GM19238 (cell line): ENCODE measurements at regions not wholly inside any gene's neighbourhood (a gene's known extent, or its start where the extent isn't known, plus 50 kb on each side); places are given as distances from the start of the nearest gene placed in this dataset.
"Not testable (repeated sequence)": the region's sequence is repeated elsewhere in the genome, so short reads cannot be mapped to it uniquely, and the experiment has no call there.

Source experiments
- DNase-seq: peaks from one replicate; pipeline ENCODE4 v3.0.0; 2011; ENCODE audit warnings: low spot score; ENCODE audit not compliant: insufficient read length

GRCh38 chr5:165030971-165031370 lies 1525.6 kb downstream of the MAT2B start:
- DNase-seq, result no peak

- no peak for DNase-seq
Observed at GRCh38 chr5:165031371-165031770, 1526.0 kb downstream of the MAT2B start.

DNA sequence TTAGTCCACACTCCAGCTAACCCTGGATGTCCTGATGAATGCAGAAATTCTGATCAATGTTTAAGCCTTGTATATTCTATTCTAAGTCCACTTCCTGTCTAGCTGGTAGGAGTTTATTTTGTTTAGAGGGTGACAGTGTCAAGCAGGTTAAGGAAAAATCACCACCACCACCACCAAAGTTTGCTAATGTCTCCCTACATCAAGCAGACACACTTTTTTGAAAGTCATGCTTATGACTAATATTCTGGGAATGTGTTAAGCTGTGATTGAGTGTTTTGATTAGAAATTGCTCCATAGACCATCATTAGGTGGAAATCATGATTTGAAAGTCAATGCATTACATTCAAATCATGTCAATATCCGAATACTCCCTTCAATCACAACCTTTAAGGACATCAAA lies 1530.1 kb downstream of the MAT2B start:
- no peak for DNase-seq

DNA sequence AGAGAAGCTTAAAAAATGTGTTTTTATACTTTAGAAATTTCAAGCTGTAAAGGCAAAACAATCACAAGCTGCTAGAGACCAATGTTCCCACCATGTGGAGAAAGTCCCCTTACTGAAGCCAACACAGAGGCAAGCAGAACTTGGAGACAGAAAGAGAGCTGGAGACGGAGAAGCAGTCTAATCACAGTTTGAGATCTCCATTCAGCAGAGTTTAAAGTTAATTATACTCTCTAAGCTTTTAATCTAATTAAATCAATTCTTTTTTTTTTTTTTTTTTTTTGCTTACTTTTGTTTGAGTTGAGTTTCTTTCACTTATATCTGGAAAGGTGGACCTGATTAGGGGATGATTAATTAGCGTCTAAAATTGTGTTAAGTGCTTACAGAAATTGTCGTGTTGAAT lies 1534.3 kb downstream of the MAT2B start:
- DNase-seq, result no peak

DNA sequence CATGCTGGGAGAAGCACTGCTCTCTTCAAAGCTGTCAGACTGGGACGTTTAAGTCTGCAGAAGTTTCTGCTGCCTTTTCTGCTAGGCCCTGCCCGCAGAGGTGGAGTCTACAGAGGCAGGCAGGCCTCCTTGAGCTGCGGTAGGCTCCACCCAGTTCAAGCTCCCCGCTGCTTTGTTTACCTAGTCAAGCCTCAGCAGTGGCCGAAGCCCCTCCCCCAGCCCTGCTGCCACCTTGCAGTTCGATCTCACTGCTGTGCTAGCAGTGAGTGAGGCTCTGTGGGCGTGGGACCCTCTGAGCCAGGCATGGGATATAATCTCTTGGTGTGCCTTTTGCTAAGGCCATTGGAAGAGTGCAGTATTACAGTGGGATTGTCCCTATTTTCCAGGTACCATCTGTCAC lies 1540.5 kb downstream of the MAT2B start:
- DNase-seq, result not testable (repeated sequence)

- no peak for DNase-seq
Observed at GRCh38 chr5:165055476-165055875, 1550.1 kb downstream of the MAT2B start.

GRCh38 chr5:165057145-165057544 lies 1551.7 kb downstream of the MAT2B start:
- no peak for DNase-seq

DNA sequence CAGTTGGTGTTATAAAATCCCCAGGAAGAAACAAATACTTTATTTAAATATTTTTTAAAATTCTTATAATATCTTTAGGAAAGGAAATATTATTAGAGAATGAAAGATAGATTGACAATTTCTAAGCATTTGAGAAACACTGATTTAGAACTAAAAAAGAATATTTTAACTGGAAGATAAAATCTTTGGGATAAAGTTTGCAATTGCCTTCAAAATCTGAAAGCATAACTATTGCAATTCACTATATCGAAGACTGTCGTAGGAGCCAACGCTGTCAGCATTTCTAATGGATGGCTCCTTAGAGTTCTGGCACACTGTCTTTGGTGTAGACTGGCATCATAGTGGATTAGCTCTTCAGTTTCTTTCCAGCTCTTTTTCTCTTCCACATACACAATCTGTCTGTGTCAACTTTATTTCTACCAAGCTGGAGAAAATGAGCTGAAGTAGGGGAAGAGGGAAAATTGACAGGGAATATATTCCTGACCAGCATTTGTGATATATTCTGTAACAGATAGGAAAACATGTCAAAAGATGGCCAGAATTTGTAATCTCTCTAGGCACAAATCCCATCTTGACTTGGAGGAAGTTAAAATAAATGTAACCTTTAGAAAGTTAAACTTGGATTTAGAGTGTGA lies 1561.4 kb downstream of the MAT2B start:
- no peak for DNase-seq

DNA sequence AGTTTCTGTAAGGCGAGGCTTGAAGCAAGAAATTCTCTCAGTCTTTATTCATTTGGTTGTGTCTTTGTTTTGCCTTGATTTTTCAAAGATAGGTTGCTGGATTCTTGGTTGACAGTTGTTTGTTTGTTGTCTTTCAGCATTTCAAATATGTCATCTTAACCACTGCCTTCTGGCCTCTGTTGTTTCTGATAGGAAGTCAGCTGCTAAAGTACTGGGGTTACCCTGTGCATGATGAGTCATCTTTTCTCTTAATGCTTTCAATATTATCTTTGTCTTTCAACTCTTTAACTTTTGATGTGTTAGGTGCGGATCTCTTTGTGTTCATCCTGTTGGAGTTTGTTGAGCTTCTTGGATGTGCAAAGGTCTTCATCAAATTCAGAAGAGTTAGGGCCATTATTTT lies 1571.3 kb downstream of the MAT2B start:
- no peak for DNase-seq

DNA sequence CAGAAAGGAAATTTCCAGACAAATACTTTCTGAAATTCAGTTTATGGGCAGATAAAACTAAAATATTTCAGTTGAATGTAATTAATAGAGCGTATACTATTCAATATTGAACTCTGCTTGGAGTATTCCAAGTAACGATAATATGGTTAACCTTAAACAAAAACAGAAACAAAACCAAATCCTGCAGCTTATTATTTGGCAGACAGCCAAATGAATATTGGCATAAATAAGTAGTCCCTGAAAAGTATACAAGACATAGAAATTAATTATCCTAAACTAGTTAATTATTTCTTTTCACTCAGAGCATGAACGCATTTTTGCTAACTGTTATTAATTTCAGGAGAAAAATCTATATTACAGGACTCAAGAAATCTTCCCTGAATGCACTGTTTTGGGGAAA lies 1574.0 kb downstream of the MAT2B start:
- DNase-seq, result no peak

GRCh38 chr5:165083394-165083793 lies 1578.0 kb downstream of the MAT2B start:
- DNase-seq, result no peak

DNA sequence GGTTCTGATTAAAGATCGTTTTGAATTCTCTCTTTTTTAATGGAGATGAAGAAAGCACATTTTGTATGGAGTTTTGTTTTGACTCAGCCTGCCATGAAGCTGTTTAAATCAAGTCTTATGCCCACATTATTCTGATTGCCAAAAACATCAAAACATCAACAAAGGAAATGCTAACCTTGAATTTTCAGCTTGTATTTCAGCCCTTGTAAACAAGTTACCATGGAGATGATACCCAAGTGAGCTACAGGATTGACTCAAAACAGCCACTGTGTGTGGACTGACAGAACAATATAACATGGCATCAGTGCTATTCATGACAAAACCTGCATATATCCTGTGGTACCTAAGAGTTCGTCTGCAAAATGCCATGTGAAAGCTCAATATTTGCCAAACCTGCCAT lies 1581.0 kb downstream of the MAT2B start:
- no peak for DNase-seq

DNA sequence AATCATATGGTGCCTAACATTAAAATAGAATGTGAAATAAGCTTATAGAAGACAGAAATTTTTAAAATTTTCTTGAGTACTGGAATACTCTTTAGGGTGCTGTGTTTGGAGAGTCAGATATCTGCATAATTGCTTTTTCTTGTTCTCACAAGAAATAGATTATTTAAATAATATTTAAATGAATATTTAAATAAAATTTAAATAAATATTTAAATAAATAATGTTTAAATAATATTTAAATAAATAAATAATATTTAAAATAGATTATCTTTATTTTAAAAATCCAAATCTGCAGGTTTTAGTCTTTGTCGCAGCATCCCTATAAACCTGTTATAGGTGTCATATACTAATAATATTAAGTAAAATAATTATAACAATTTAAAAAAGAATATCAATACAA lies 1589.4 kb downstream of the MAT2B start:
- DNase-seq, result no peak

- DNase-seq, result no peak
Observed at GRCh38 chr5:165101709-165102108, 1596.3 kb downstream of the MAT2B start.

- no peak for DNase-seq
Observed at GRCh38 chr5:165104611-165105010, 1599.2 kb downstream of the MAT2B start.

GRCh38 chr5:165108809-165109208 lies 1603.4 kb downstream of the MAT2B start:
- DNase-seq, result no peak

GRCh38 chr5:165119175-165119574 lies 1613.8 kb downstream of the MAT2B start:
- DNase-seq, result no peak

DNA sequence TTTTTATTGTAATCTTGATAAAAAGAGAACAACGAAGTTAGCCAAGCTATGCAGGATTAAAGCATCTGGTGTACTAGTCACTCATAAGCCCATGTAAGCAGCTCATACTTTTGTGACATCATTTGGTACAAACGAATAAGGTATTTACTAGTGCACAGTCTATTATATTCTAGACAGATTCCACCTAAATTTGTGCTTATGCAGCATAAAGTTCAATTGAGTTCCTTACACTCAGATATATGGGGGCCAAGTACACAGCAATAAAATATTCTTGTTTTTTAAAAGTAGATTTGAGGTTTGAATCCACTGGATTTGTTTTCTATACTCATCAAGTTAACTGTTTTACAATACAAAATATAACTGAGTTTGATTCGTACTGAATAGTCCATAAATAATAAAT lies 1621.2 kb downstream of the MAT2B start:
- DNase-seq, result no peak

DNA sequence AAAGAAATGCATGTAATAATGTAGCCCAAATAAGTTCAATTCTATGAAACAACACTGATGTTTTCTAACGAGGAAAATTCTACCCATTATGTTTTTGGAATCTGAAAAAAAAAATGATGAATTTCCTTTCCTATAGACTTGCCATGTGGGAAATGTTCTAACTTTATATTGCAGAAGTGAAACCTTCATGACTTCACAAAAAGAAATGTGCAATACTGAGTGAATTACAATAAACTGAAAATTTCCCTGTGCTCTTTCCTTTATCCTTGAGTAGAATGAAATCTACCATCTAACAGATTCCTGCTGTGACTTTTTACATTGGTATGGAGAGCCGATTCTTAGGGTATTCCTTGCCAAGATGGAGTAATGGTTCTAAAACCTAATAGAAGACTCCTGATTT lies 1622.5 kb downstream of the MAT2B start:
- no peak for DNase-seq

DNA sequence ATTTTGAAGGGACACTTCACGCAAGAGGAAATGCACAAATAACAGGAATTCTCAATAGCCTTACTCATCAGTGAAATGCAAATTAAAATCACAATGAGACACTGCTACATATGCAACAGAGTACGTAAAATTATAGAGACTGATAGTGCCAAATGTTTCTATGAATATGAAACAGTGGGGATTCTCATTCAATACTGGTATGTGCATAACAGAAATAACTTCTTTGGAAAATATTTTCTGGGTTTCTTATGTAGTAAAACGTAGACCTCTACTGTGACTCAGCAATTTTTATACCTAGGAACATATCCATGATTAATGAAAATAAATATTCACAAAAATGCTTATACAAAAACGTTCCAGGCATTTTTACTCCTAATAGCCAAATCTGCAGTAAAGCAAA lies 1625.2 kb downstream of the MAT2B start:
- DNase-seq, result no peak

DNA sequence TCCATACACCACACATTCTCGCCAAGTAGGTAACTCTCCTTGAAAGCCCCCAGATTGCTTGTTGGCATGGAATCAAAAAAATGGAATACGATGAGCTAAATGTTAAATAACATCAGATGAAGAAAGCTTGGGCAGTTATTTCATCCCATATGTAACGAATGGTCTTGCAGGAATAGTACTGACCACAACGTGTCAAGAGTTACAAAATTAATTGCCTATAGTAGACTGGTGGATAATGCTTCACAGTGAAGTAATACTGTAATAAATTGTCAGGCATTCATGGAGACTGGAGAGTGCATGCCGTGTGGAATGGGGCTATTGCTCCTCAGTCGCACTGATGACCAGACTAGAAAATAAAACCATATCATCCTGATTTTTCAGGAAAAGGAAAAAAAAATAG lies 1628.7 kb downstream of the MAT2B start:
- no peak for DNase-seq

DNA sequence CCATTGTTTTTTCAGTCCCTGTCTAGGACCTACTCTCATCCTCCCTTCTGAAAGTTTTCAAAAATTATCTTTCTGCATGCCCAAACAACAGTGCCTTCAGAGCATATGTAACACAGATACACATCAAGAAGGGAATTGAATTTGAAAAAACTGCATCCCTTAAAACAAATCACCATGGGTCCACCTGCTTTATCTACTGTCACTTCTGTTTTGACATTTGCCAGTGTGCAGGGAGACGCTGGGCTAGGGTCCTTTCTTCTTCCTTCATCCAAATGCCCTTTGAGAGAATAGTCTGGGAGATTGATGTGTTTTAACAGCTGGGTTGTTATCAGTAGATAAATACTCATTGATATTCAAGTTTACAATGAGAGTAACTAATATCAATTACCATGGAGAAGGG lies 1630.1 kb downstream of the MAT2B start:
- DNase-seq, result no peak

DNA sequence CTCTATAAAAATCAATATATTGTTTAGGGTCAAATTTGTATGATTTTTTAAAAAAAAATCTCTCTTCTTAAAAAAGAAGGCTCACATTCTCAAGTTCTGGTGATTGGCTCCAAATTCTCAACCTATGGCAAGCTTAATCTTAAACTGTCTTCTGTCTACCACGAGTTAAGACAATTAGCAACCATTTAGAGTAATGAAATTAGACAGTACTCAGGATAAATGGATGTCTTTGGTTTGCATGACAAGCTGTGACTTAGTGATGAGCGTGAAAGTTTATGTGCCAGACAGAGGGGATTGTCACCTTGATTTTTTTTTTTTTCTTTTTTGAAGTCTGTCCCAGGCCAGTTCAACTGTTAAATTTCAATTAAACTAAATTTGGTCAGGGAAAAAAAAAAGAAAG lies 1632.3 kb downstream of the MAT2B start:
- no peak for DNase-seq

- DNase-seq, result no peak
Observed at GRCh38 chr5:165138236-165138635, 1632.8 kb downstream of the MAT2B start.
